Epithelial cell of proximal tubule (primary cell): ENCODE measurements at regions not wholly inside any gene's neighbourhood (a gene's known extent, or its start where the extent isn't known, plus 50 kb on each side); places are given as distances from the start of the nearest gene placed in this dataset.
A peak's percentile ranks its signal among the peaks of the same experiment; 100 is the strongest.

Experiments used
- DNase-seq: peaks from one replicate; pipeline ENCODE4 v3.0.0-alpha.2; 2011; ENCODE audit warnings: low read depth
- H3K4me3 ChIP-seq: 2 replicates; pipeline ENCODE4 v1.5.1; 2011; ENCODE audit warnings: low read depth, mild to moderate bottlenecking, low read length
- CTCF ChIP-seq: conservative IDR thresholded peaks from 2 replicates; pipeline ENCODE4 v1.5.1; 2012; ENCODE audit warnings: low read depth, mild to moderate bottlenecking, low read length

- H3K4me3 ChIP-seq: no peak overlapping the region
- DNase-seq: no peak
- TF ChIP-seq CTCF: no peak
Observed at GRCh38 chr20:20959031-20959755, 147.0 kb downstream of the LINC00237 start.

DNA sequence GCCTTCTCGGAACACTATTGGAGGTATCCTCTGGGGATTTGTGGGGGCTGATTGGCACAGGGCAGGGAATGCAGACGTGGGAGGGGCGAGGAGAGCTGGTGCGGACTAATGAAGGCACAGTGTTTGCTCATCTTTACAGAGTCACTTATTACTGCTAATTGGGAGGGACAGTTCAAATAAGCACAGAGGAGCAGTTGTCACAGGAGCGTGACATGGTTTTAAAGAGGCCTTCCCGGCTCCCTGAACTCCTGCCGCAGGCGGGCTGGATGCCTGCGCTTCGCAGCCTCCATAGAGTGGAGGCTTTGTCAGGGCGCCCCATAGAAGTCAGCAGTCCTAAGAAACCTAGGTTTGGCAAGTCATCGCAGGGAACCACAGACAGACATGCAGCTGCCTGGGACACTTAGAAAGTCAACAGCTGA, 149.6 kb downstream of the LINC00237 start:
- TF ChIP-seq CTCF: no peak
- no peak for DNase-seq
- H3K4me3 ChIP-seq: no peak overlapping the region

DNA sequence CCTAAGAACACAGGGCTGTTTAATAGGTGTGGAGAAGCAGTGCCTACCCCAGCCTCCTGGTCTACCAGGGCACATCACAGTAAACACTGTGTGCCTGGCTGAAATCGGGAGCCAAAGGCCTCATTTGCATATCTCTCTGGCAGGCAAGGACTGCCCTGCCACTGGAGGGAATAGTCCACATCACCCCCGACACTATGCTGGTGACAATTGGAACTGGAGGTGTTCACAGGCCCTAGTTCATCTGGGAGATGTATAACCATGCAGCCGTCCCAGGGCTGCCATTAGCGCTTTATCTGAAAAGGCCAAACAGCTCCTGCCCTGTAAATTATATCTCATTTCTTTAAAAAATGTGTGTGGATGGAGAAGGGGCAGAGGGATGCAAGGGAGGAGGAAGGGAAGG, 150.3 kb downstream of the LINC00237 start:
- DNase-seq: no peak
- TF ChIP-seq CTCF: no peak
- no peak overlapping the region for H3K4me3 ChIP-seq

- DNase-seq: no peak
- H3K4me3 ChIP-seq: no peak overlapping the region
- no peak for TF ChIP-seq CTCF
Observed at GRCh38 chr20:20953738-20954618, 152.2 kb downstream of the LINC00237 start.

DNA sequence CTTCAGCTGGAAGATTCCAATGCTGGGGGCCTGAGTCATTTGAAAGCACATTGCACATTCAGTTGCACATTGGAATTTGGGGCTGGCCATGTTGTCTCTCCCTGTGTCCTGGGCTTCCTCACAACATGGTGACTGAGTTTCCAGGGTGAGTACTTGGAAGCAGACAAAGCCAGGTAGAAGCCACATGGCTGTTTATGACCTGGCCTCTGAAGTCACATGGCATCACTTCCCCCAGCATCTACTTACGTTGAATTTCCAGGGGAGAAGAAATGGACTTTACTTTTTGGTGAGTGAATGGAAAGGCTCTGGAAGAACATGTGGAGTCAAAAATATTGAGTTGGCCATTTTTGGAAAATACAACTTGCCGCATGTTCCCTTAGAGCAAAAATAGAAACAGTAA, 155.5 kb downstream of the LINC00237 start:
- no peak for DNase-seq
- no peak for TF ChIP-seq CTCF
- no peak overlapping the region for H3K4me3 ChIP-seq

GRCh38 chr20:20946122-20946759, 159.9 kb downstream of the LINC00237 start:
- no peak overlapping the region for H3K4me3 ChIP-seq
- DNase-seq: peak; percentile 2
- no peak for TF ChIP-seq CTCF
